HepG2 (cell line): ENCODE measurements at regions not wholly inside any gene's neighbourhood (a gene's known extent, or its start where the extent isn't known, plus 50 kb on each side); places are given as distances from the start of the nearest gene placed in this dataset.

Experiments used
- ATAC-seq: fragments of 200-7000 bp; cut with Tn5 transposase; 3 replicates; pipeline ENCODE4 v1.9.1; 2020; ENCODE audit warnings: mild to moderate bottlenecking, moderate library complexity
- BruUV-seq: library from RNA; stranded (reverse); fragments of 400-500 nt; replicated peaks from 2 replicates; lab custom pipeline; 2021; lab: Mats Ljungman, UMichigan
- CTCF ChIA-PET: fragments of 300-600 bp; formaldehyde crosslinking; extraction: SDS; loops from one replicate; lab custom pipeline; 2021; ENCODE audit warnings: low total read pairs, inconsistent platforms, low intra/inter-chr PET ratio; lab: Yijun Ruan, JAX
- POLR2A ChIA-PET: fragments of 350-600 bp; sonication (Branson Sonifier 250); formaldehyde crosslinking; loops from one replicate; lab custom pipeline; 2020; ENCODE audit warnings: antibody characterized with exemption, inconsistent platforms; lab: Yijun Ruan, JAX
- DNase-seq: peaks from one replicate; pipeline ENCODE4 v3.0.0-alpha.2; 2015; ENCODE audit warnings: low spot score
- FAIRE-seq: peaks from 3 replicates; lab custom pipeline; 2011; peaks lifted over from hg19 to GRCh38; lab: Jason Lieb, UNC
- H2AFZ ChIP-seq: one replicate; pipeline ENCODE4 v1.6.1; 2011; ENCODE audit warnings: low read length, inconsistent platforms
- H3K27ac ChIP-seq: fragments of 300-600 bp; 3 replicates; pipeline ENCODE4 v1.8.0; 2011; ENCODE audit warnings: mixed run types, mild to moderate bottlenecking, mixed read lengths, low read length, inconsistent platforms; ENCODE audit not compliant: insufficient read depth; ENCODE audit errors: extremely low read length
- H3K27me3 ChIP-seq, 2 experiments: fragments of 200-600 bp in 1 of 2; 2 replicates in 1 of 2; 3 replicates in 1 of 2; pipeline versions ENCODE4 v1.6.0 to v1.8.0; 2011; ENCODE audit warnings: low read length in 2 of 2, mild to moderate bottlenecking in 2 of 2, moderate library complexity in 2 of 2, inconsistent platforms in 1 of 2; ENCODE audit not compliant: insufficient read depth in 2 of 2, control insufficient read depth in 1 of 2
- H3K36me3 ChIP-seq, 2 experiments: fragments of 200-600 bp in 1 of 2; replicated peaks in 1 of 2; 2 replicates in 1 of 2; 3 replicates in 1 of 2; pipeline versions ENCODE4 v1.5.1 to v1.8.0; 2011; ENCODE audit warnings: low read length in 2 of 2, inconsistent platforms in 1 of 2; ENCODE audit not compliant: insufficient read depth in 2 of 2, control insufficient read depth in 1 of 2
- H3K4me1 ChIP-seq: 2 replicates; pipeline ENCODE4 v1.5.1; 2012; ENCODE audit warnings: low read length, inconsistent platforms; ENCODE audit not compliant: insufficient read depth
- H3K4me2 ChIP-seq: 2 replicates; pipeline ENCODE4 v1.6.0; 2011; ENCODE audit warnings: low read depth, low read length, inconsistent platforms
- H3K4me3 ChIP-seq, 3 experiments: fragments of 200-600 bp in 1 of 3; sonication (generic), shearing (Covaris generic) in 1 of 3; replicated peaks in 1 of 3; 2 replicates each; pipeline ENCODE4 v1.5.1; 2011 to 2016; ENCODE audit warnings: low read length in 3 of 3, inconsistent platforms in 2 of 3, low read depth in 2 of 3, mild to moderate bottlenecking in 2 of 3, control low read depth in 1 of 3, mixed read lengths in 1 of 3; ENCODE audit not compliant: insufficient read depth in 1 of 3
- H3K79me2 ChIP-seq: one replicate; pipeline ENCODE4 v1.6.1; 2011; ENCODE audit warnings: low read length, inconsistent platforms; ENCODE audit not compliant: insufficient read depth
- H3K9ac ChIP-seq: 2 replicates; pipeline ENCODE4 v1.6.0; 2011; ENCODE audit warnings: mild to moderate bottlenecking, low read depth, low read length, inconsistent platforms; ENCODE audit not compliant: insufficient read depth
- H3K9me3 ChIP-seq: 2 replicates; pipeline ENCODE4 v1.5.1; 2012; ENCODE audit warnings: mild to moderate bottlenecking, low read length
- H4K20me1 ChIP-seq: 2 replicates; pipeline ENCODE4 v1.6.0; 2011; ENCODE audit warnings: inconsistent platforms, mild to moderate bottlenecking, low read length, moderate library complexity; ENCODE audit not compliant: insufficient read depth
- ATRX ChIP-seq: sonication (generic); formaldehyde crosslinking; IDR thresholded peaks from 2 replicates; pipeline ENCODE4 v1.4.0; 2020; ENCODE audit warnings: missing genetic modification reagents, borderline replicate concordance
- CBX2 ChIP-seq, 2 experiments: fragments of 200-600 bp in 1 of 2; sonication (generic); formaldehyde crosslinking in 1 of 2; IDR thresholded peaks; 2 replicates each; pipeline versions ENCODE4 v1.7.0 to v1.8.1; 2018 to 2022; ENCODE audit warnings: low read depth in 2 of 2, low read length in 1 of 2, mild to moderate bottlenecking in 1 of 2, missing genetic modification reagents in 1 of 2
- EHMT2 ChIP-seq: fragments of 200-600 bp; sonication (generic); IDR thresholded peaks from 2 replicates; pipeline ENCODE4 v1.7.0; 2017; ENCODE audit warnings: antibody characterized with exemption, low read depth, low read length, borderline replicate concordance
- ELF1 ChIP-seq: sonication (generic); formaldehyde crosslinking; IDR thresholded peaks from 2 replicates; pipeline ENCODE4 v1.4.0; 2020; ENCODE audit warnings: missing genetic modification reagents
- HDAC1 ChIP-seq: sonication (generic); formaldehyde crosslinking; IDR thresholded peaks from 2 replicates; pipeline ENCODE4 v1.5.1; 2020; ENCODE audit warnings: mild to moderate bottlenecking, missing genetic modification reagents
- HDAC6 ChIP-seq: fragments of 200-600 bp; sonication (generic); IDR thresholded peaks from 2 replicates; pipeline ENCODE4 v1.7.0; 2017; ENCODE audit warnings: mild to moderate bottlenecking, antibody characterized with exemption, low read length, low read depth
- HOMEZ ChIP-seq: IDR thresholded peaks from 2 replicates; pipeline ENCODE4 v1.6.1; 2016; ENCODE audit warnings: low read depth
- ISX ChIP-seq: sonication (generic); formaldehyde crosslinking; conservative IDR thresholded peaks from 2 replicates; pipeline ENCODE4 v1.5.0; 2020; ENCODE audit warnings: missing genetic modification reagents
- MXD4 ChIP-seq: IDR thresholded peaks from 2 replicates; pipeline ENCODE4 v1.6.1; 2016; ENCODE audit warnings: mild to moderate bottlenecking, missing biosample characterization, missing genetic modification reagents
- NFE2 ChIP-seq: sonication (generic); formaldehyde crosslinking; IDR thresholded peaks from 2 replicates; pipeline ENCODE4 v1.4.0; 2020; ENCODE audit warnings: missing genetic modification reagents
- PCBP2 ChIP-seq: fragments of 200-400 bp; formaldehyde crosslinking; optimal IDR thresholded peaks from 2 replicates; pipeline ENCODE3; 2018; ENCODE audit warnings: low read length, low read depth; ENCODE audit not compliant: poor library complexity, severe bottlenecking
- RBFOX2 ChIP-seq: fragments of 200-400 bp; formaldehyde crosslinking; IDR thresholded peaks from 2 replicates; pipeline ENCODE4 v1.6.1; 2017; ENCODE audit warnings: low read depth, mild to moderate bottlenecking, low read length
- ZNF136 ChIP-seq: sonication (generic); formaldehyde crosslinking; IDR thresholded peaks from 2 replicates; pipeline ENCODE4 v1.8.1; 2022; ENCODE audit warnings: low read depth, mild to moderate bottlenecking, moderate library complexity, missing genetic modification reagents
- ZNF563 ChIP-seq: sonication (generic); formaldehyde crosslinking; IDR thresholded peaks from 2 replicates; pipeline ENCODE4 v1.8.0; 2022; ENCODE audit warnings: mild to moderate bottlenecking, moderate library complexity, missing genetic modification reagents
- ZNF749 ChIP-seq: sonication (generic); formaldehyde crosslinking; IDR thresholded peaks from 2 replicates; pipeline ENCODE4 v1.8.0; 2022; ENCODE audit warnings: mild to moderate bottlenecking, missing genetic modification reagents, moderate library complexity, borderline replicate concordance
- ZNF775 ChIP-seq: sonication (generic); formaldehyde crosslinking; IDR thresholded peaks from 2 replicates; pipeline ENCODE4 v1.4.0; 2020; ENCODE audit warnings: missing genetic modification reagents, mild to moderate bottlenecking, moderate library complexity, borderline replicate concordance
- WGBS: methylation state at CpG from one replicate; pipeline ENCODE4 v1.1.6; 2017; ENCODE audit warnings: low lambda C conversion rate; 5-methylcytosine and 5-hydroxymethylcytosine counted together
- in situ Hi-C: cut with HindIII; loops from 2 replicates; pipeline ENCODE4 v1.10.0; 2017; ENCODE audit warnings: low pct_unique_long_range_greater_than_20kb; ENCODE audit not compliant: extremely low pct_ligation_motif_present
- intact Hi-C: fragments of 100-400 bp; cut with micrococcal nuclease; formaldehyde crosslinking; loops from one replicate; pipeline ENCODE4 v1.10.0; 2022; ENCODE audit not compliant: unreplicated experiment
- TF ChIP-seq, protein P1 (sequence below): sonication (generic); formaldehyde crosslinking; IDR thresholded peaks from 2 replicates; pipeline ENCODE4 v1.4.0; 2020; ENCODE audit warnings: missing genetic modification reagents
- TF ChIP-seq, protein P2 (sequence below): IDR thresholded peaks from 2 replicates; pipeline ENCODE4 v1.6.1; 2012; ENCODE audit warnings: inconsistent platforms

DNA sequence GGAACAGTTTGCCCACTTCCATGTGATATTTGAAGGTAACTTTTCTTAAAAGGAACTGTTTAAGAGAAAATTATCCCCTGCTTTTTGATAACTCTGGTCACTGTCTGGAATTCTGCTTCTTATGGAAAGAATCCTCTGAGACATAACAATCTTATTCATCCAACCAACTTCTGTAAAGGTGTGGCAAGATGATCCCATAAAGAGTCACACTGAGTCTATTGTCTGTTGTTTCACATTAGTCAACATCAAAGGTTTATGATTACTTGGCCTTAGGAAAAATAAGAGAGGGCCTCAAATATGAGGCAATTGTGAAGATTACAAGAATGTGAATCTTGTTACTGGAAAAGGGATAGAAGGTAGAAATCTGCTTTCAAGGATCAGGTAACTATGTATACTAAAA is 88.0 kb upstream of the MAGEB18 start:
- no peak overlapping the region for H3K9ac ChIP-seq
- no peaks in the 10 kb centered on the region for H3K9me3 ChIP-seq
- H3K79me2 ChIP-seq, result no peaks in the 10 kb centered on the region
- H3K36me3 ChIP-seq, result no peaks in the 10 kb centered on the region
- no peak for ATAC-seq
- no peaks in the 10 kb centered on the region for H3K27me3 ChIP-seq
- no peak overlapping the region for H2AFZ ChIP-seq
- no peaks in the 10 kb centered on the region for H4K20me1 ChIP-seq
- FAIRE-seq, result no peak
- in situ Hi-C loops, result no loop called here
- CTCF ChIA-PET, result no interaction called here
- POLR2A ChIA-PET, result no interaction called here
- BruUV-seq, result no TSS peak
- H3K4me3 ChIP-seq, result no peak overlapping the region
- intact Hi-C loops, result no loop called here
- H3K4me2 ChIP-seq, result no peak overlapping the region
- no peak for DNase-seq
- no peak overlapping the region for H3K27ac ChIP-seq
- TF ChIP-seq MXD4 (CRISPR knock-in tag), result no peak
- TF ChIP-seq EHMT2, result no peak
- no peak for TF ChIP-seq ZNF749 (CRISPR knock-in tag)
- TF ChIP-seq ELF1 (CRISPR knock-in tag), result no peak
- no peak for TF ChIP-seq ZNF775 (CRISPR knock-in tag)
- TF ChIP-seq ISX (CRISPR knock-in tag), result no peak
- TF ChIP-seq NFE2 (CRISPR knock-in tag), result no peak
- TF ChIP-seq HOMEZ (CRISPR knock-in tag), result no peak
- no peak for TF ChIP-seq ZNF136 (CRISPR knock-in tag)
- no peaks in the 10 kb centered on the region for H3K4me1 ChIP-seq

GRCh38 chrX:26070882-26071281 is 67.3 kb upstream of the MAGEB18 start:
- Histone ChIP-seq H3K4me1 (no peaks in the 10 kb centered on the region), H3K4me3 (no peak overlapping the region), H3K4me2 (no peak overlapping the region), H3K9me3 (no peaks in the 10 kb centered on the region), H3K27me3 (no peaks in the 10 kb centered on the region), H3K9ac (no peak overlapping the region), H2AFZ (no peak overlapping the region), H3K36me3 (no peaks in the 10 kb centered on the region), H3K27ac (no peak overlapping the region), H4K20me1 (no peaks in the 10 kb centered on the region), H3K79me2 (no peaks in the 10 kb centered on the region)
- DNase-seq (no peak), FAIRE-seq (no peak), ATAC-seq (no peak)
- in situ Hi-C loops (no loop called here), intact Hi-C loops (no loop called here)
- no TSS peak for BruUV-seq
- 0% methylated on average over 2 of the region's 5 CpGs for WGBS
- ChIA-PET POLR2A (no interaction called here), CTCF (no interaction called here)
- TF ChIP-seq CBX2 (IDR thresholded peaks at IDR 0.05; ENCODE audit: low read depth, low read length) (no peak), CBX2 (CRISPR knock-in tag; IDR thresholded peaks at IDR 0.05; ENCODE audit: low read depth) (no peak), HDAC1 (CRISPR knock-in tag) (no peak), RBFOX2 (no peak), ATRX (no peak), PCBP2 (no peak), HDAC6 (no peak), ZNF563 (CRISPR knock-in tag) (no peak)
- TF ChIP-seq, protein P1, sequence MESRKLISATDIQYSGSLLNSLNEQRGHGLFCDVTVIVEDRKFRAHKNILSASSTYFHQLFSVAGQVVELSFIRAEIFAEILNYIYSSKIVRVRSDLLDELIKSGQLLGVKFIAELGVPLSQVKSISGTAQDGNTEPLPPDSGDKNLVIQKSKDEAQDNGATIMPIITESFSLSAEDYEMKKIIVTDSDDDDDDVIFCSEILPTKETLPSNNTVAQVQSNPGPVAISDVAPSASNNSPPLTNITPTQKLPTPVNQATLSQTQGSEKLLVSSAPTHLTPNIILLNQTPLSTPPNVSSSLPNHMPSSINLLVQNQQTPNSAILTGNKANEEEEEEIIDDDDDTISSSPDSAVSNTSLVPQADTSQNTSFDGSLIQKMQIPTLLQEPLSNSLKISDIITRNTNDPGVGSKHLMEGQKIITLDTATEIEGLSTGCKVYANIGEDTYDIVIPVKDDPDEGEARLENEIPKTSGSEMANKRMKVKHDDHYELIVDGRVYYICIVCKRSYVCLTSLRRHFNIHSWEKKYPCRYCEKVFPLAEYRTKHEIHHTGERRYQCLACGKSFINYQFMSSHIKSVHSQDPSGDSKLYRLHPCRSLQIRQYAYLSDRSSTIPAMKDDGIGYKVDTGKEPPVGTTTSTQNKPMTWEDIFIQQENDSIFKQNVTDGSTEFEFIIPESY (CRISPR knock-in tag), result no peak
- TF ChIP-seq, protein P2, sequence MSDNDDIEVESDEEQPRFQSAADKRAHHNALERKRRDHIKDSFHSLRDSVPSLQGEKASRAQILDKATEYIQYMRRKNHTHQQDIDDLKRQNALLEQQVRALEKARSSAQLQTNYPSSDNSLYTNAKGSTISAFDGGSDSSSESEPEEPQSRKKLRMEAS, result no peak
